Stimulated activated memory B cell treated with anti-CD40 and anti-IgM and Interleukin-4, amounts not matched to agents 10 μg/mL and 1 μg/mL and 100 μg/mL, for 72 hours (primary cell): ENCODE measurements at regions not wholly inside any gene's neighbourhood (a gene's known extent, or its start where the extent isn't known, plus 50 kb on each side); places are given as distances from the start of the nearest gene placed in this dataset.

Experiments used
- ATAC-seq: fragments of 150-1000 bp; cut with Tn5 transposase; 2 replicates; pipeline ENCODE4 v1.10.0; 2021
- H3K27ac Mint-ChIP-seq: one replicate; pipeline ENCODE4 v1.8.0; 2022; ENCODE audit warnings: mild to moderate bottlenecking, mixed read lengths
- H3K27me3 Mint-ChIP-seq: one replicate; pipeline ENCODE4 v1.8.0; 2022; ENCODE audit warnings: mixed read lengths
- H3K36me3 Mint-ChIP-seq: one replicate; pipeline ENCODE4 v1.8.0; 2022; ENCODE audit warnings: mixed read lengths
- H3K4me1 Mint-ChIP-seq: one replicate; pipeline ENCODE4 v1.8.0; 2022; ENCODE audit warnings: mixed read lengths
- H3K4me3 Mint-ChIP-seq: one replicate; pipeline ENCODE4 v1.8.0; 2022; ENCODE audit warnings: mild to moderate bottlenecking, moderate library complexity, mixed read lengths
- H3K9me3 Mint-ChIP-seq: one replicate; pipeline ENCODE4 v1.8.0; 2022; ENCODE audit warnings: mixed read lengths

- Mint-ChIP-seq H3K27ac (no peak overlapping the region), H3K4me3 (no peak overlapping the region), H3K36me3 (no peaks in the 10 kb centered on the region), H3K4me1 (no peaks in the 10 kb centered on the region), H3K27me3 (no peaks in the 10 kb centered on the region), H3K9me3 (no peaks in the 10 kb centered on the region)
- no peak for ATAC-seq
These were observed 147.6 kb downstream of the FAM43A start for GRCh38 chr3:194833114-194833910.

- Mint-ChIP-seq H3K4me1 (no peaks in the 10 kb centered on the region), H3K4me3 (no peak overlapping the region), H3K27ac (no peak overlapping the region), H3K27me3 (no peaks in the 10 kb centered on the region), H3K9me3 (no peaks in the 10 kb centered on the region), H3K36me3 (no peaks in the 10 kb centered on the region)
- ATAC-seq = no peak
These were observed 151.0 kb downstream of the FAM43A start for GRCh38 chr3:194836661-194837060.

GRCh38 chr3:194837457-194838127 is 151.9 kb downstream of the FAM43A start:
- Mint-ChIP-seq H3K4me3 (no peak overlapping the region), H3K9me3 (no peaks in the 10 kb centered on the region), H3K36me3 (no peaks in the 10 kb centered on the region), H3K27me3 (no peaks in the 10 kb centered on the region), H3K27ac (no peak overlapping the region), H3K4me1 (no peaks in the 10 kb centered on the region)
- peak; percentile 31 for ATAC-seq

- ATAC-seq = no peak
- Mint-ChIP-seq H3K4me3 (no peak overlapping the region), H3K4me1 (no peaks in the 10 kb centered on the region), H3K27ac (no peak overlapping the region), H3K9me3 (no peaks in the 10 kb centered on the region), H3K36me3 (no peaks in the 10 kb centered on the region), H3K27me3 (no peaks in the 10 kb centered on the region)
These were observed 152.6 kb downstream of the FAM43A start for GRCh38 chr3:194838236-194838635.

GRCh38 chr3:194840661-194841514 is 155.2 kb downstream of the FAM43A start:
- H3K9me3 Mint-ChIP-seq = peaks cover 8% of the 10 kb centered on the region
- ATAC-seq = no peak
- H3K27me3 Mint-ChIP-seq = no peaks in the 10 kb centered on the region
- no peak overlapping the region for H3K4me3 Mint-ChIP-seq
- no peaks in the 10 kb centered on the region for H3K36me3 Mint-ChIP-seq
- H3K4me1 Mint-ChIP-seq = no peaks in the 10 kb centered on the region
- H3K27ac Mint-ChIP-seq = no peak overlapping the region

- Mint-ChIP-seq H3K4me1 (no peaks in the 10 kb centered on the region), H3K4me3 (no peak overlapping the region), H3K27ac (no peak overlapping the region), H3K36me3 (no peaks in the 10 kb centered on the region), H3K9me3 (peaks cover 10% of the 10 kb centered on the region), H3K27me3 (no peaks in the 10 kb centered on the region)
- no peak for ATAC-seq
These were observed 155.8 kb downstream of the FAM43A start for GRCh38 chr3:194841515-194841841.

- Mint-ChIP-seq H3K36me3 (no peaks in the 10 kb centered on the region), H3K27ac (no peak overlapping the region), H3K9me3 (peaks cover 10% of the 10 kb centered on the region), H3K4me3 (no peak overlapping the region), H3K4me1 (no peaks in the 10 kb centered on the region), H3K27me3 (no peaks in the 10 kb centered on the region)
- ATAC-seq = no peak
These were observed 157.9 kb downstream of the FAM43A start for GRCh38 chr3:194843556-194843955.

GRCh38 chr3:194844046-194844445 is 158.4 kb downstream of the FAM43A start:
- H3K4me3 Mint-ChIP-seq = no peak overlapping the region
- no peaks in the 10 kb centered on the region for H3K27me3 Mint-ChIP-seq
- peaks cover 10% of the 10 kb centered on the region for H3K9me3 Mint-ChIP-seq
- H3K36me3 Mint-ChIP-seq = no peaks in the 10 kb centered on the region
- no peak overlapping the region for H3K27ac Mint-ChIP-seq
- no peaks in the 10 kb centered on the region for H3K4me1 Mint-ChIP-seq
- no peak for ATAC-seq

GRCh38 chr3:194849166-194849875 is 163.6 kb downstream of the FAM43A start:
- H3K27ac Mint-ChIP-seq = no peak overlapping the region
- no peaks in the 10 kb centered on the region for H3K4me1 Mint-ChIP-seq
- H3K36me3 Mint-ChIP-seq = no peaks in the 10 kb centered on the region
- no peak overlapping the region for H3K4me3 Mint-ChIP-seq
- H3K9me3 Mint-ChIP-seq = peaks cover 10% of the 10 kb centered on the region
- no peaks in the 10 kb centered on the region for H3K27me3 Mint-ChIP-seq
- ATAC-seq = no peak

- Mint-ChIP-seq H3K4me1 (no peaks in the 10 kb centered on the region), H3K9me3 (no peaks in the 10 kb centered on the region), H3K4me3 (no peak overlapping the region), H3K36me3 (no peaks in the 10 kb centered on the region), H3K27ac (no peak overlapping the region), H3K27me3 (no peaks in the 10 kb centered on the region)
- ATAC-seq = no peak
These were observed 165.6 kb downstream of the FAM43A start for GRCh38 chr3:194851254-194851653.

- Mint-ChIP-seq H3K9me3 (no peaks in the 10 kb centered on the region), H3K4me1 (no peaks in the 10 kb centered on the region), H3K36me3 (no peaks in the 10 kb centered on the region), H3K27ac (no peak overlapping the region), H3K4me3 (no peak overlapping the region), H3K27me3 (no peaks in the 10 kb centered on the region)
- no peak for ATAC-seq
These were observed 166.3 kb downstream of the FAM43A start for GRCh38 chr3:194851941-194852340.

GRCh38 chr3:194852345-194852744 is 166.7 kb downstream of the FAM43A start:
- ATAC-seq = no peak
- H3K9me3 Mint-ChIP-seq = no peaks in the 10 kb centered on the region
- no peaks in the 10 kb centered on the region for H3K36me3 Mint-ChIP-seq
- no peaks in the 10 kb centered on the region for H3K4me1 Mint-ChIP-seq
- no peak overlapping the region for H3K27ac Mint-ChIP-seq
- no peak overlapping the region for H3K4me3 Mint-ChIP-seq
- H3K27me3 Mint-ChIP-seq = no peaks in the 10 kb centered on the region

- Mint-ChIP-seq H3K4me1 (no peaks in the 10 kb centered on the region), H3K4me3 (no peak overlapping the region), H3K9me3 (no peaks in the 10 kb centered on the region), H3K36me3 (no peaks in the 10 kb centered on the region), H3K27me3 (no peaks in the 10 kb centered on the region), H3K27ac (no peak overlapping the region)
- ATAC-seq = no peak
These were observed 167.3 kb downstream of the FAM43A start for GRCh38 chr3:194852831-194853508.

- H3K4me1 Mint-ChIP-seq = no peaks in the 10 kb centered on the region
- peaks cover 1% of the 10 kb centered on the region for H3K9me3 Mint-ChIP-seq
- no peak overlapping the region for H3K4me3 Mint-ChIP-seq
- H3K27me3 Mint-ChIP-seq = no peaks in the 10 kb centered on the region
- ATAC-seq = no peak
- H3K36me3 Mint-ChIP-seq = no peaks in the 10 kb centered on the region
- no peak overlapping the region for H3K27ac Mint-ChIP-seq
These were observed 168.5 kb downstream of the FAM43A start for GRCh38 chr3:194854206-194854605.
